ENCODE measurements at regions not wholly inside any gene's neighbourhood (a gene's known extent, or its start where the extent isn't known, plus 50 kb on each side); places are given as distances from the start of the nearest gene placed in this dataset.
"Not testable (repeated sequence)": the region's sequence is repeated elsewhere in the genome, so short reads cannot be mapped to it uniquely, and the experiment has no call there.

DNA sequence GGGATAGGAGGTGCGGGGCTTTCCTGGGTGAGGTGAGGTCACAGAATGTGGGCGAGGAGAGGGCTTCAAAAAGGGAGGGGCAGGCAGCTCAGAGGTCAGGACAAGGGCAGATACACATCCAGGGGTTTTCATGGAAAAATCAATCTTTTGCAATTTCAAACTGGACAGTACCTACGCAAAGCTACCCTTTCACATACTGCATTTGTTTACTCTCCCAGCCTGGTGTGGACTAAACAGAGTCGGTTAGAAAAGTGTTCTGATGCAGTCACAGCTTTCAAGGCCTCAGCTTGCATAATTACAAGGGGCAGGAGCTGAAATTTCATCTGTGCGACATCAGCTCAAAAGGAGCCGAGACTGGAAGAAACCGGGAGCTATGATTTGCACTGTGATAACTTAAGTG lies 309.9 kb upstream of the SOX1 start:
- H2AFZ ChIP-seq (ENCODE audit: low read depth); H3K27me3 ChIP-seq (ENCODE audit: insufficient read depth); POLR2A ChIA-PET; CTCF ChIA-PET; H3K9me3 ChIP-seq; H3K4me1 ChIP-seq (ENCODE audit: control insufficient read depth in 1 of 2, insufficient read depth in 2 of 2, low read depth in 1 of 2, low read length in 1 of 2); H3F3A ChIP-seq (replicated peaks; ENCODE audit: insufficient read depth); H3K36me3 ChIP-seq (replicated peaks in 1 of 2; ENCODE audit: control insufficient read depth in 1 of 2, insufficient read depth in 2 of 2, low read length in 1 of 2); H3K9ac ChIP-seq; H3K4me2 ChIP-seq; H3K27ac ChIP-seq (ENCODE audit: low read depth in 2 of 2, low read length in 1 of 2); H3K4me3 ChIP-seq (ENCODE audit: low read depth in 2 of 2, low read length in 1 of 2); H3K79me2 ChIP-seq (ENCODE audit: insufficient read depth); DNase-seq; H4K20me1 ChIP-seq (ENCODE audit: insufficient read depth); H3K9me2 ChIP-seq: not testable (repeated sequence)
- WGBS (ENCODE audit: low lambda C conversion rate) = no CpG with 5 or more reads among the region's 7 CpGs

DNA sequence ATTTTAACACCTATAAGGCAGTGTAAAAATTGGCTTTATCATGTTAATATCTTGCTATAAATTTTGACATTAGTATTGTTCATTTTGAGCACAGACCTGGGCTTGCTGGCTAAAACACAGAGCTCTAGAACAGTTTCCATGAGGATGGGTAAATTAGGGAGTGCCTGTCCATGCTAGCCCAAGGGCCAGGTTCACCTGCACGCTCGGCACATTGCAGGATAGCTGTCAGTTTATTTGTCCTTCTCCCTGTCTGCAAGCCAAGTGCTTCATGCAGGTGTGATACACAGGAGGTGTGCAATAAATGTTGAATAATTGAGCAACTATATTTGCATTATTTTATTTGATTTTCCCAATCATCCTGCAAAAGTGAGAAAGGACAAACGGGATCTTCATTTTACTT lies 309.3 kb upstream of the SOX1 start:
- H3K4me3 ChIP-seq (ENCODE audit: low read depth in 2 of 2, low read length in 1 of 2); H3K9ac ChIP-seq; H3F3A ChIP-seq (replicated peaks; ENCODE audit: insufficient read depth); H3K27ac ChIP-seq (ENCODE audit: low read depth in 2 of 2, low read length in 1 of 2); H3K27me3 ChIP-seq (ENCODE audit: insufficient read depth); H2AFZ ChIP-seq (ENCODE audit: low read depth); H3K4me1 ChIP-seq (ENCODE audit: control insufficient read depth in 1 of 2, insufficient read depth in 2 of 2, low read depth in 1 of 2, low read length in 1 of 2); H3K4me2 ChIP-seq; DNase-seq; H3K79me2 ChIP-seq (ENCODE audit: insufficient read depth); H3K36me3 ChIP-seq (replicated peaks in 1 of 2; ENCODE audit: control insufficient read depth in 1 of 2, insufficient read depth in 2 of 2, low read length in 1 of 2); POLR2A ChIA-PET; H3K9me3 ChIP-seq; H4K20me1 ChIP-seq (ENCODE audit: insufficient read depth); H3K9me2 ChIP-seq; CTCF ChIA-PET: not testable (repeated sequence)
- no CpG with 5 or more reads among the region's 3 CpGs for WGBS (ENCODE audit: low lambda C conversion rate)

DNA sequence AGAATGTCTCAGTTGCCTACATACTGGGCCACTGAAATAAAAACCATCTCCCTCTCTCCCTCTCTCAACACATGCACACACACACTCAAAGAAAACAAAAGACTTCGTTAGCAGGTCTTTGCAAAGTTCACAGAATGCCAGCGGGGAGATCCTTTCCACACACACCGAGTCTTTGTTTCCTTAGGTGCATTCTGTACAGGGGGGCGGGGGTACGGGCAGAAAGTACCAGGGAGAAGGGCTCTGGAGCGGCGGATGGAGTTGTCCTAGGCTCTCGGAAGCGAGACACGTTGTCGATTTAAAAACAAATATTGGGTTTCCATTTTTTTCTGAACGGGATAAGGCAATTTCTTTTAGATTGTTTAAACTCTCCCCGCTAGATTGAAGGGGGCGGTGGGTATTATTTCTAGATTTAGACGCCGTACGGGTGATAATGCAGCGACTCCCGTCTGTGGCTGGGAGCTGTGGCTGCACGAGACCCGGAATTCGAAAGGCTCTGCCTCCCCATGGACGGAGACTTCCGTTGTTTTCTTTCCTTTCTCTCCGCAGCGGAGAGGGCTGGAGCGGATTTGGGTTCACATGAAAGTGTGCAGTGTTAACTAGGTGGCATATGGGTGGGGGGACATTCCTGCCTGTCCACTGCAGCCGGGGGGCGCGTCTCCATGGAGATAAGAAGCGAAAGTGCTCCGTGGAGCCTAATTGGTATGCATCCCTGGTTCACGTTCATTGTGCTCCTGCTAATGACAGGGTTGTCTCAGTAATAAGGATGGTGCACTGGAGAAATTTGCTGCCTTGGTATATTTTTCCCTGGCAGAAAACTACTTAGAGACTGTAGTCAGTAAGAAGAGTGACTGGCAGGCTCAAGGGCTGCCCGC lies 303.7 kb upstream of the SOX1 start:
- H3K36me3 ChIP-seq (replicated peaks in 1 of 2; ENCODE audit: control insufficient read depth in 1 of 2, insufficient read depth in 2 of 2, low read length in 1 of 2); H3K27me3 ChIP-seq (ENCODE audit: insufficient read depth); H3K9me3 ChIP-seq; POLR2A ChIA-PET; H3F3A ChIP-seq (replicated peaks; ENCODE audit: insufficient read depth); H2AFZ ChIP-seq (ENCODE audit: low read depth); H4K20me1 ChIP-seq (ENCODE audit: insufficient read depth); H3K4me2 ChIP-seq; DNase-seq; H3K79me2 ChIP-seq (ENCODE audit: insufficient read depth); H3K4me3 ChIP-seq (ENCODE audit: low read depth in 2 of 2, low read length in 1 of 2); H3K9ac ChIP-seq; H3K9me2 ChIP-seq; H3K27ac ChIP-seq (ENCODE audit: low read depth in 2 of 2, low read length in 1 of 2); CTCF ChIA-PET; H3K4me1 ChIP-seq (ENCODE audit: control insufficient read depth in 1 of 2, insufficient read depth in 2 of 2, low read depth in 1 of 2, low read length in 1 of 2): not testable (repeated sequence)
- WGBS (ENCODE audit: low lambda C conversion rate) = no CpG with 5 or more reads among the region's 34 CpGs

DNA sequence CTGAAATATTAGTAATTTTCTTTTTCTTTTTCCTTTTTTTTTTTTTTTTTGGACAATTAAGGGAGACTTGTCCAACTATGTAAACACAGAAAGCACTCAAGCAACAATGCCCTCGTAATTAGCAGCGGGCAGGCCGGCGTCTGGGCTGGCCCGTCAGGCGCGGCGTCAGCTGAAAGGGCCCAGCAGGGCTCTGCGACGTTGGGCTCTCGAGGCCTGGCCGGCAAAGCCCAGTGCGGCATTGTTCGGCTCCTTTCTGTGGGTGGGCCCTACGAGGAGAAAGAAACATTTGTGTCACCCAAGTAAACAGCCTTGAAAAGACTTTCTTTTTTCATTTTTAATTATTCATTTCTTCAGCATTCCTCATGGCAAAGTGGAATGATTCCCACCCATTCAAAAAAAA lies 302.4 kb upstream of the SOX1 start:
- H3K9me3 ChIP-seq; H4K20me1 ChIP-seq (ENCODE audit: insufficient read depth); DNase-seq; H3K4me3 ChIP-seq (ENCODE audit: low read depth in 2 of 2, low read length in 1 of 2); CTCF ChIA-PET; H3K4me2 ChIP-seq; H3K79me2 ChIP-seq (ENCODE audit: insufficient read depth); H3K4me1 ChIP-seq (ENCODE audit: control insufficient read depth in 1 of 2, insufficient read depth in 2 of 2, low read depth in 1 of 2, low read length in 1 of 2); H2AFZ ChIP-seq (ENCODE audit: low read depth); H3K27ac ChIP-seq (ENCODE audit: low read depth in 2 of 2, low read length in 1 of 2); H3K36me3 ChIP-seq (replicated peaks in 1 of 2; ENCODE audit: control insufficient read depth in 1 of 2, insufficient read depth in 2 of 2, low read length in 1 of 2); POLR2A ChIA-PET; H3K9ac ChIP-seq; H3K9me2 ChIP-seq; H3K27me3 ChIP-seq (ENCODE audit: insufficient read depth); H3F3A ChIP-seq (replicated peaks; ENCODE audit: insufficient read depth): not testable (repeated sequence)
- no CpG with 5 or more reads among the region's 15 CpGs for WGBS (ENCODE audit: low lambda C conversion rate)

DNA sequence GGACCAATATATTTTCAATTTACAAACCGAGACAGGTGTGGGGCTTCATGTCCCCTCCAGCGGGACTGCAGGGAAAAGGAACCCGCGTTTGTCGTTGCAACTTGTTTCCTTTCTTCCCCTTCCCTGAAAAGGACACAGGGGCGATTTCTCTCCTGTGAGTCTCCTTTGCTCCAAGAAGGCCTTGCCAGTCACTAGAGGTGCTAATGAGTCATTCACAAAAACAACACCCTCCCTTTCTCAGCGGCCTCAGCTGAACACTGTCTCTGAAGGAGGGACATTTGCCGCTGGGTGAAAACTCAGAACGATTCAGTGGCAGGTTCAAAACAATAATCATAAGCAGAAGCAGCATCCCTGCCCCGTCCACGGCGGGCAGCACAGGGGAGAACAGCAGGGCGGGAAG lies 302.0 kb upstream of the SOX1 start:
- H4K20me1 ChIP-seq (ENCODE audit: insufficient read depth); H3K9me2 ChIP-seq; H3K79me2 ChIP-seq (ENCODE audit: insufficient read depth); POLR2A ChIA-PET; H3K27ac ChIP-seq (ENCODE audit: low read depth in 2 of 2, low read length in 1 of 2); H3F3A ChIP-seq (replicated peaks; ENCODE audit: insufficient read depth); H3K4me3 ChIP-seq (ENCODE audit: low read depth in 2 of 2, low read length in 1 of 2); H3K9me3 ChIP-seq; H3K4me2 ChIP-seq; H3K9ac ChIP-seq; H3K4me1 ChIP-seq (ENCODE audit: control insufficient read depth in 1 of 2, insufficient read depth in 2 of 2, low read depth in 1 of 2, low read length in 1 of 2); CTCF ChIA-PET; H3K36me3 ChIP-seq (replicated peaks in 1 of 2; ENCODE audit: control insufficient read depth in 1 of 2, insufficient read depth in 2 of 2, low read length in 1 of 2); DNase-seq; H3K27me3 ChIP-seq (ENCODE audit: insufficient read depth); H2AFZ ChIP-seq (ENCODE audit: low read depth): not testable (repeated sequence)
- no CpG with 5 or more reads among the region's 13 CpGs for WGBS (ENCODE audit: low lambda C conversion rate)

DNA sequence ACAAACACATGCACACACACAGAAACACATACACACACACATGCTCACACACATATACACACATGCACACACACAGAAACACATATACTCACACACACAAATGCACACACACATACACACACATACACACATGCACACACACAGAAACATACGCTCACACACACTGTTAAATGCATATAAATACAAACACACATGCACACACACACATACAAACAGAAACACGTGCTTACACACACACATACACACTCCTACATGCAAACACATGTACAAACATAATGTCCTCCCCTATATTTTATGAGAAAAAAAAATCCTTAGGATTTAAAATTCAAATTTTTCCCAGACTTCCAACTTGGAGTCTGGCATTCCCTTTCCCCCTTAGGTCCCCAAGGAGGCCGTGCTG lies 291.2 kb upstream of the SOX1 start:
- H3K9me3 ChIP-seq; H3K4me3 ChIP-seq (ENCODE audit: low read depth in 2 of 2, low read length in 1 of 2); H2AFZ ChIP-seq (ENCODE audit: low read depth); H3K27ac ChIP-seq (ENCODE audit: low read depth in 2 of 2, low read length in 1 of 2); POLR2A ChIA-PET; DNase-seq; H3K4me1 ChIP-seq (ENCODE audit: control insufficient read depth in 1 of 2, insufficient read depth in 2 of 2, low read depth in 1 of 2, low read length in 1 of 2); H3K27me3 ChIP-seq (ENCODE audit: insufficient read depth); H3K9me2 ChIP-seq; H3K4me2 ChIP-seq; H3K9ac ChIP-seq; H3K79me2 ChIP-seq (ENCODE audit: insufficient read depth); H3F3A ChIP-seq (replicated peaks; ENCODE audit: insufficient read depth); CTCF ChIA-PET; H3K36me3 ChIP-seq (replicated peaks in 1 of 2; ENCODE audit: control insufficient read depth in 1 of 2, insufficient read depth in 2 of 2, low read length in 1 of 2); H4K20me1 ChIP-seq (ENCODE audit: insufficient read depth): not testable (repeated sequence)
- 1% methylated on average over 3 of the region's 3 CpGs for WGBS (ENCODE audit: low lambda C conversion rate)

All from SK-N-SH (cell line).